H9 (cell line): ENCODE measurements at regions not wholly inside any gene's neighbourhood (a gene's known extent, or its start where the extent isn't known, plus 50 kb on each side); places are given as distances from the start of the nearest gene placed in this dataset.
A peak's percentile ranks its signal among the peaks of the same experiment; 100 is the strongest.

Experiments
- DNase-seq: peaks from one replicate; pipeline ENCODE4 v3.0.0-alpha.2; 2017
- H2AFZ ChIP-seq: one replicate; pipeline ENCODE4 v1.6.1; 2013; ENCODE audit warnings: mild to moderate bottlenecking, low read length, control low read depth, moderate library complexity
- H2AK5ac ChIP-seq: 2 replicates; pipeline ENCODE4 v1.6.1; 2013; ENCODE audit warnings: low read length, control low read depth, mixed read lengths; ENCODE audit not compliant: insufficient read length
- H2BK120ac ChIP-seq: one replicate; pipeline ENCODE4 v1.6.1; 2013; ENCODE audit warnings: low read depth, mild to moderate bottlenecking, low read length, control low read depth, inconsistent platforms; ENCODE audit not compliant: poor library complexity, severe bottlenecking
- H2BK12ac ChIP-seq: 2 replicates; pipeline ENCODE4 v1.6.1; 2013; ENCODE audit warnings: low read length, control low read depth, mixed read lengths, low read depth; ENCODE audit not compliant: insufficient read length
- H2BK15ac ChIP-seq: 2 replicates; pipeline ENCODE4 v1.6.1; 2013; ENCODE audit warnings: low read depth, low read length, control low read depth
- H2BK20ac ChIP-seq: one replicate; pipeline ENCODE4 v1.6.1; 2013; ENCODE audit warnings: low read depth, mild to moderate bottlenecking, low read length, control low read depth, inconsistent platforms; ENCODE audit not compliant: poor library complexity, severe bottlenecking
- H2BK5ac ChIP-seq: 2 replicates; pipeline ENCODE4 v1.6.1; 2013; ENCODE audit warnings: low read length, control low read depth, mixed read lengths; ENCODE audit not compliant: insufficient read length
- H3K14ac ChIP-seq: 2 replicates; pipeline ENCODE4 v1.6.1; 2013; ENCODE audit warnings: low read length, control low read depth; ENCODE audit not compliant: insufficient read depth
- H3K18ac ChIP-seq: 2 replicates; pipeline ENCODE4 v1.6.1; 2013; ENCODE audit warnings: low read depth, mild to moderate bottlenecking, mixed read lengths, low read length, control low read depth; ENCODE audit not compliant: insufficient read length
- H3K23ac ChIP-seq: 2 replicates; pipeline ENCODE4 v1.6.1; 2013; ENCODE audit warnings: low read length, control low read depth, mixed read lengths, low read depth; ENCODE audit not compliant: insufficient read length
- H3K23me2 ChIP-seq: 2 replicates; pipeline ENCODE4 v1.6.1; 2013; ENCODE audit warnings: low read depth, mild to moderate bottlenecking, mixed read lengths, low read length, control low read depth; ENCODE audit not compliant: insufficient read length, poor library complexity, severe bottlenecking
- H3K27ac ChIP-seq: 2 replicates; pipeline ENCODE4 v1.5.1; 2013; ENCODE audit warnings: low read length, control low read depth, mixed read lengths, low read depth; ENCODE audit not compliant: insufficient read length
- H3K27me3 ChIP-seq: 2 replicates; pipeline ENCODE4 v1.6.1; 2013; ENCODE audit warnings: low read length, control low read depth, inconsistent platforms; ENCODE audit not compliant: insufficient read depth
- H3K4ac ChIP-seq: 2 replicates; pipeline ENCODE4 v1.6.1; 2013; ENCODE audit warnings: low read depth, mild to moderate bottlenecking, control low read depth, inconsistent platforms, low read length, moderate library complexity
- H3K4me1 ChIP-seq: 2 replicates; pipeline ENCODE4 v1.6.1; 2013; ENCODE audit warnings: low read length, control low read depth, inconsistent platforms; ENCODE audit not compliant: insufficient read depth
- H3K4me2 ChIP-seq: 2 replicates; pipeline ENCODE4 v1.6.1; 2013; ENCODE audit warnings: low read length, control low read depth, mixed read lengths; ENCODE audit not compliant: insufficient read length, insufficient read depth
- H3K56ac ChIP-seq: 2 replicates; pipeline ENCODE4 v1.6.1; 2013; ENCODE audit warnings: low read depth, mild to moderate bottlenecking, mixed read lengths, low read length, control low read depth; ENCODE audit not compliant: insufficient read length
- H3K79me1 ChIP-seq: 2 replicates; pipeline ENCODE4 v1.6.1; 2013; ENCODE audit warnings: low read depth, mild to moderate bottlenecking, moderate library complexity, low read length, control low read depth, inconsistent platforms; ENCODE audit not compliant: insufficient read depth, poor library complexity, severe bottlenecking
- H3K79me2 ChIP-seq: 2 replicates; pipeline ENCODE4 v1.6.1; 2013; ENCODE audit warnings: low read length, control low read depth, inconsistent platforms; ENCODE audit not compliant: insufficient read depth
- H3K9ac ChIP-seq: 2 replicates; pipeline ENCODE4 v1.6.1; 2013; ENCODE audit warnings: low read length, control low read depth, mixed read lengths; ENCODE audit not compliant: insufficient read length; ENCODE audit errors: extremely low read depth
- H3K9me3 ChIP-seq: one replicate; pipeline ENCODE4 v1.6.1; 2013; ENCODE audit warnings: low read depth, low read length, inconsistent platforms; ENCODE audit not compliant: control insufficient read depth
- H3T11ph ChIP-seq: one replicate; pipeline ENCODE4 v1.6.1; 2013; ENCODE audit warnings: mild to moderate bottlenecking, low read length, control low read depth, inconsistent platforms
- H4K20me1 ChIP-seq: one replicate; pipeline ENCODE4 v1.6.1; 2013; ENCODE audit not compliant: control insufficient read depth, insufficient read length, insufficient read depth
- H4K5ac ChIP-seq: 2 replicates; pipeline ENCODE4 v1.6.1; 2013; ENCODE audit warnings: low read depth, mild to moderate bottlenecking, mixed read lengths, low read length, control low read depth; ENCODE audit not compliant: insufficient read length
- H4K8ac ChIP-seq: replicated peaks from 2 replicates; pipeline ENCODE4 v1.6.1; 2013; ENCODE audit warnings: low read length, control low read depth, mixed read lengths, low read depth; ENCODE audit not compliant: insufficient read length
- H4K91ac ChIP-seq: 2 replicates; pipeline ENCODE4 v1.6.1; 2013; ENCODE audit warnings: low read depth, mild to moderate bottlenecking, moderate library complexity, mixed read lengths, low read length, control low read depth; ENCODE audit not compliant: insufficient read length
- H3K27ac Mint-ChIP-seq, 3 experiments: 2 replicates in 2 of 3; 3 replicates in 1 of 3; pipeline ENCODE4 v1.8.0; 2020 to 2021; ENCODE audit warnings: mixed read lengths in 3 of 3, mild to moderate bottlenecking in 1 of 3, moderate library complexity in 1 of 3
- H3K27me3 Mint-ChIP-seq: 2 replicates; pipeline ENCODE4 v1.8.0; 2021; ENCODE audit warnings: low read depth, mild to moderate bottlenecking, moderate library complexity, mixed read lengths
- H3K36me3 Mint-ChIP-seq, 3 experiments: 2 replicates in 2 of 3; 3 replicates in 1 of 3; pipeline ENCODE4 v1.8.0; 2020 to 2021; ENCODE audit warnings: low read depth in 3 of 3, mixed read lengths in 3 of 3; ENCODE audit not compliant: insufficient read depth in 1 of 3
- H3K4me1 Mint-ChIP-seq, 2 experiments: 2 replicates each; pipeline ENCODE4 v1.8.0; 2020; ENCODE audit warnings: mixed read lengths in 2 of 2
- H3K4me3 Mint-ChIP-seq, 2 experiments: 2 replicates in 1 of 2; 3 replicates in 1 of 2; pipeline ENCODE4 v1.8.0; 2020 to 2021; ENCODE audit warnings: mild to moderate bottlenecking in 2 of 2, mixed read lengths in 2 of 2, moderate library complexity in 1 of 2
- H3K9me3 Mint-ChIP-seq, 2 experiments: 2 replicates in 1 of 2; 3 replicates in 1 of 2; pipeline ENCODE4 v1.8.0; 2020; ENCODE audit warnings: mild to moderate bottlenecking in 2 of 2, mixed read lengths in 2 of 2, moderate library complexity in 1 of 2
- CTCF ChIP-seq: fragments of 200-600 bp; sonication (generic); conservative IDR thresholded peaks from 3 replicates; pipeline ENCODE4 v1.8.0; 2021; ENCODE audit warnings: antibody characterized with exemption, mild to moderate bottlenecking
- WGBS: extraction: QIAGEN DNeasy Blood & Tissue Kit; methylation state at CpG from one replicate; pipeline ENCODE4 v1.1.7; 2013; ENCODE audit warnings: missing lambda C conversion rate, low lambda C conversion rate, mixed read lengths; ENCODE audit not compliant: insufficient read length; ENCODE audit errors: extremely low coverage; 5-methylcytosine and 5-hydroxymethylcytosine counted together

DNA sequence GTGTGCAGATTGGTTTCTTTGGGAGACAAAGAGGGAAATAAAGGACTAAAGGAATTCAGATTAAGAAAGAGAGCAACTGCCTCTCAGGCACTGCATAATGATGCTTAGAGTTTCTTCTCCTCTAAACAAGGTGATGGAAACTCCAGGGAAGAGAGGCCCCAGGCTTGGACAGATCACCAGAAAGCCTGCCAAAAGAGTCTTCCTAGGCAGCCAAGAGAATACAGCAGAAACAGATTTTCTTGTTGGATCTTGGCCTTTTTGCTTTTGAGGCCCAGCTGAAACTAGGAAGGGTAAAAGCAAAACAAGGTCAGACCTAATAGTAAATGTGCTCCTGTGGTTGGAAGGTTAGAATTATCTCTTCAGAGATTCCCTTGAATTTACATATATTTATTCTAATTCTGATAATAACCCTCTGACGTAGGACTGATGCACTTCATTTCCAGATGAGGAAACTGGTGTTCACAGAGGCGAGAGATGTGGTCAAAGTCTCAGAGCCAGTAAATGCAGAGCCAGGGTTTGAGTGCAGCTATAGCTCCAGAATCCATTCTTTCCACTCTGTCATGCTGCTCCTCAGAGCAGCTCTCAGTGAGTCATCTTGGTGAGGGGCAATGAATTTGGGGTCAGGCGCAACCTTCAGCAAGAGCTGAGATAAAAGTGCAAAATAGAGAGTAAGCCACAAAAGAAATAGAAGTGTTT, 142.3 kb upstream of the FBXO11 start:
- Histone ChIP-seq H3K23ac (no peak overlapping the region), H2AFZ (no peak overlapping the region), H3K79me2 (no peaks in the 10 kb centered on the region), H3K14ac (no peak overlapping the region), H3K18ac (no peak overlapping the region), H2BK5ac (no peak overlapping the region), H3K56ac (no peak overlapping the region), H3K27ac (peak overlapping the region; percentile 39), H4K8ac (no peak overlapping the region), H2BK120ac (no peak overlapping the region), H3K79me1 (no peaks in the 10 kb centered on the region), H4K91ac (no peak overlapping the region), H2BK15ac (no peak overlapping the region), H3K9ac (no peak overlapping the region), H4K5ac (no peak overlapping the region), H2BK12ac (no peak overlapping the region), H3K27me3 (no peaks in the 10 kb centered on the region), H3K4ac (no peak overlapping the region), H3T11ph (no peak overlapping the region), H3K4me2 (peak overlapping the region; percentile 22), H3K9me3 (no peaks in the 10 kb centered on the region), H3K23me2 (no peaks in the 10 kb centered on the region), H2AK5ac (no peak overlapping the region), H4K20me1 (no peaks in the 10 kb centered on the region), H2BK20ac (no peak overlapping the region), H3K4me1 (peaks cover 8% of the 10 kb centered on the region; the same call in 1 of the 2 replicates)
- peak overlapping the region in 1 of 2 experiments; percentile 80; a peak in 3 of 5 replicates for H3K4me3 Mint-ChIP-seq
- H3K36me3 Mint-ChIP-seq: peaks cover 2 to 4% (median 3%) of the 10 kb centered on the region in 3 experiments; a peak in 5 of 7 replicates
- H3K27ac Mint-ChIP-seq: peak overlapping the region in 2 of 3 experiments; percentile 20 to 71; a peak in 5 of 7 replicates
- no peak for TF ChIP-seq CTCF
- peaks cover 3 to 4% of the 10 kb centered on the region in 2 experiments for H3K9me3 Mint-ChIP-seq
- peaks cover 35 to 38% of the 10 kb centered on the region in 2 experiments for H3K4me1 Mint-ChIP-seq
- WGBS: no CpG with 5 or more reads among the region's 3 CpGs
- no peak for DNase-seq
- H3K27me3 Mint-ChIP-seq: 0 out of 2 replicates have a peak, but pooled peaks cover 2% of the 10 kb centered on the region
